ENCODE measurements at regions not wholly inside any gene's neighbourhood (a gene's known extent, or its start where the extent isn't known, plus 50 kb on each side); places are given as distances from the start of the nearest gene placed in this dataset.

DNA sequence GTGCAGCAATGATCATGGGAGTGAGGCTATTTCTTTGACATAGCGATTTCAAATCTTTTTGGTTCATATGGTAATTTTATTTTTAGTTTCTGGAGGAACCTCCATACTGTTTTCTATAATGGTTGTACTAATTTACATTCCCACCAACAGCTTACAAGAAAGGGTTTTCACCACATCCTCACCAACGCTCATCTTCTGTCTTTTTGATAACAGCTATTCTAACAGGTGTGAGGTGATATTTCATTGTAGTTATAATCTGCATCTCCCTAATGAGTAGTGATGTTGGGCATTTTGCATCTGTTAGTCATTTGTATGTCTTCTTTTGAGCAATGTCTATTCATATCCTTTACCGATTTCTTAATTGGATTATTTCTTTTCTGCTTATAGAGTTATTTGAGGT lies 75.0 kb upstream of the FHIP2A start:
- 85 to 97% (median 96%) methylated on average over 3 of the region's 3 CpGs for WGBS, 4 donors
- Histone ChIP-seq H3K4me3 (no peak overlapping the region), H3K36me3 (no peaks in the 10 kb centered on the region), H3K27ac (no peak overlapping the region), H3K9me3 (no peaks in the 10 kb centered on the region), H3K27me3 (no peaks in the 10 kb centered on the region), H3K4me1 (peaks cover 8 to 69% (median 31%) of the 10 kb centered on the region in 12 donors)
- TF ChIP-seq, protein P1, sequence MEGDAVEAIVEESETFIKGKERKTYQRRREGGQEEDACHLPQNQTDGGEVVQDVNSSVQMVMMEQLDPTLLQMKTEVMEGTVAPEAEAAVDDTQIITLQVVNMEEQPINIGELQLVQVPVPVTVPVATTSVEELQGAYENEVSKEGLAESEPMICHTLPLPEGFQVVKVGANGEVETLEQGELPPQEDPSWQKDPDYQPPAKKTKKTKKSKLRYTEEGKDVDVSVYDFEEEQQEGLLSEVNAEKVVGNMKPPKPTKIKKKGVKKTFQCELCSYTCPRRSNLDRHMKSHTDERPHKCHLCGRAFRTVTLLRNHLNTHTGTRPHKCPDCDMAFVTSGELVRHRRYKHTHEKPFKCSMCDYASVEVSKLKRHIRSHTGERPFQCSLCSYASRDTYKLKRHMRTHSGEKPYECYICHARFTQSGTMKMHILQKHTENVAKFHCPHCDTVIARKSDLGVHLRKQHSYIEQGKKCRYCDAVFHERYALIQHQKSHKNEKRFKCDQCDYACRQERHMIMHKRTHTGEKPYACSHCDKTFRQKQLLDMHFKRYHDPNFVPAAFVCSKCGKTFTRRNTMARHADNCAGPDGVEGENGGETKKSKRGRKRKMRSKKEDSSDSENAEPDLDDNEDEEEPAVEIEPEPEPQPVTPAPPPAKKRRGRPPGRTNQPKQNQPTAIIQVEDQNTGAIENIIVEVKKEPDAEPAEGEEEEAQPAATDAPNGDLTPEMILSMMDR (IDR thresholded peaks at IDR 0.05): no peak
- TF ChIP-seq POLR2A (IDR thresholded peaks at IDR 0.05): no peak
- intact Hi-C loops (cut with DNase I): no loop called here
- DNase-seq: no peak
- no peak for ATAC-seq

DNA sequence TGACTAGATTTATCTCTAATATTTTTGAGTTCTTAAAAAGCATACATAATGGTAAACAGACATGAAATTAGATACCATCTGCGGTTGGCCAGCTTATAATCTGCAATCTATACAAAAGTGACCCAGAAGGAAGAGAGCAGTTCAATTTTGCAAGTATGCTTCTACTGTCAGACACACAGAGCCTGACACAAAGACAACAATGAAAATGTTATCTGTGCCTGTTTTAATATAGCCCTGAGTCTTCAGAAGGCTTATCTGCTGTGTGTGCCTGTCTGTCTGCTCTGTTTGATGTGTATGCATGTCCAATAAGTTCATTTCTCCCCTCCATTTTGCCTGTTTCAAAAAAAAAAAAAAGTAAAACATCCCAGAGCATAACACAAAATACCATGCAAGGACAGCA lies 73.3 kb upstream of the FHIP2A start:
- Histone ChIP-seq H3K4me1 (peaks cover 7 to 73% (median 31%) of the 10 kb centered on the region in 12 donors), H3K4me3 (no peak overlapping the region), H3K36me3 (no peaks in the 10 kb centered on the region), H3K27ac (peak overlapping the region; percentile 63 to 86 (median 78)), H3K9me3 (no peaks in the 10 kb centered on the region), H3K27me3 (no peaks in the 10 kb centered on the region)
- WGBS, 4 donors: 48 to 62% (median 55%) methylated on average over 1 of the region's 1 CpG
- DNase-seq (no peak), ATAC-seq (peak in 2 of 4 donors; percentile 45 to 57)
- TF ChIP-seq, protein P1 (IDR thresholded peaks at IDR 0.05): no peak
- no peak for TF ChIP-seq POLR2A (IDR thresholded peaks at IDR 0.05)
- intact Hi-C loops (cut with DNase I): loop anchor here in 1 of 10 donors (2.0 kb wide), 1 partner anchor 13 kb away; no protein-coding TSS in a partner anchor

DNA sequence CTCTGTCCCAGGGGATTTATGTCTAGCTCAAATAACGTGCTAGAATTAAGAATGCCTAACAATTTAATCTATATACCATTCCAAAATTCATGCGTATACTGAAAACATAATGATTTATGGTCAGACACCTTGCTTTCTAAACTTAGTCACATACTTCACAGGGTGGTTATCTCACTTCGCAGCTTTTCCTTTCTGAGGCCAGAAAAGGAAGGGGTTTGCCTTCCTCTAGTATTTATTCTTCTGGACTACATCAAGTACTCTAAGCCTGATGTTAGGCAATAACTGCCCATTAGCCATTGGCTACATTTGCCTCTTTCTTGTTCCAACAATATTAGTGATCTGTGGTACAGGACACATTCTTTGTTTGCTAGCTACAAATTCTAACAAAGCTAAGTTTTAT lies 72.6 kb upstream of the FHIP2A start:
- ATAC-seq: peak; percentile 68 to 86 (median 80)
- TF ChIP-seq POLR2A (IDR thresholded peaks at IDR 0.05): no peak
- TF ChIP-seq, protein P1 (IDR thresholded peaks at IDR 0.05): no peak
- peaks cover 7 to 73% (median 31%) of the 10 kb centered on the region in 12 donors for H3K4me1 ChIP-seq
- intact Hi-C loops (cut with DNase I): loop anchor here in 1 of 10 donors (2.0 kb wide), 1 partner anchor 14 kb away; no protein-coding TSS in a partner anchor
- WGBS, 4 donors: 15 to 25% (median 18%) methylated on average over 3 of the region's 3 CpGs
- H3K27ac ChIP-seq: peak overlapping the region; percentile 63 to 86 (median 78)
- H3K4me3 ChIP-seq: no peak overlapping the region
- no peaks in the 10 kb centered on the region for H3K27me3 ChIP-seq
- no peaks in the 10 kb centered on the region for H3K9me3 ChIP-seq
- H3K36me3 ChIP-seq: no peaks in the 10 kb centered on the region
- no peak for DNase-seq

DNA sequence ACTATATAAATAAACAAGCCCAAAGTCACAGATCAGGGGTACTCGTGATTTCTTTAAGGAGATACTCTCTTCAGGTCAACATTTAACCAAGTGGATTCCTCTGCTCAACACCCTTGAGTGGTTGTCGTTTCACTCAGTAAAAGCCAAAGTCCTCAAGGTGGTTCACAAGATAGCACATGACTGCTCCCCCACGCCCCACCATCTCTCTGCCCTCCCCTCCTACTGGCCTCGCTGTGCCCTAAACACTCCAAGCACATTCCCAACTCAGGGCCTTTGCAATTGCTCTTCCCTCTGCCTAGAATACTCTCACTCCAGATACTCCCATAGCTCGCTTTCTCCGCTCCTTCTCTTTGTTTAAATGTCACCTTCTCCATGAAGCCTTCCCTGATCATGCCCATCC lies 72.1 kb upstream of the FHIP2A start:
- H3K27ac ChIP-seq: peak overlapping the region; percentile 31 to 86 (median 70)

More for the DNA sequence above, 72.1 kb upstream of the FHIP2A start:
- no peak overlapping the region for H3K4me3 ChIP-seq
- H3K9me3 ChIP-seq: no peaks in the 10 kb centered on the region
- peaks cover 8 to 78% (median 36%) of the 10 kb centered on the region in 12 donors for H3K4me1 ChIP-seq
- 53 to 57% (median 54%) methylated on average over 6 of the region's 6 CpGs for WGBS, 4 donors
- ATAC-seq: peak in 3 of 4 donors; percentile 6 to 36 (median 18)
- H3K27me3 ChIP-seq: no peaks in the 10 kb centered on the region
- H3K36me3 ChIP-seq: no peaks in the 10 kb centered on the region
- no peak for DNase-seq
- intact Hi-C loops (cut with DNase I): loop anchor here in 1 of 10 donors (2.0 kb wide), 1 partner anchor 15 kb away; no protein-coding TSS in a partner anchor
- TF ChIP-seq POLR2A (IDR thresholded peaks at IDR 0.05): no peak
- TF ChIP-seq, protein P1 (IDR thresholded peaks at IDR 0.05): no peak

Measured in heart left ventricle (tissue), 16 donors.